H9 (cell line): ENCODE measurements at regions not wholly inside any gene's neighbourhood (a gene's known extent, or its start where the extent isn't known, plus 50 kb on each side); places are given as distances from the start of the nearest gene placed in this dataset.

ENCODE experiments used
- DNase-seq: peaks from one replicate; pipeline ENCODE4 v3.0.0-alpha.2; 2017
- H2AFZ ChIP-seq: one replicate; pipeline ENCODE4 v1.6.1; 2013; ENCODE audit warnings: mild to moderate bottlenecking, low read length, control low read depth, moderate library complexity
- H2AK5ac ChIP-seq: 2 replicates; pipeline ENCODE4 v1.6.1; 2013; ENCODE audit warnings: low read length, control low read depth, mixed read lengths; ENCODE audit not compliant: insufficient read length
- H2BK120ac ChIP-seq: one replicate; pipeline ENCODE4 v1.6.1; 2013; ENCODE audit warnings: low read depth, mild to moderate bottlenecking, low read length, control low read depth, inconsistent platforms; ENCODE audit not compliant: poor library complexity, severe bottlenecking
- H2BK12ac ChIP-seq: 2 replicates; pipeline ENCODE4 v1.6.1; 2013; ENCODE audit warnings: low read length, control low read depth, mixed read lengths, low read depth; ENCODE audit not compliant: insufficient read length
- H2BK15ac ChIP-seq: 2 replicates; pipeline ENCODE4 v1.6.1; 2013; ENCODE audit warnings: low read depth, low read length, control low read depth
- H2BK20ac ChIP-seq: one replicate; pipeline ENCODE4 v1.6.1; 2013; ENCODE audit warnings: low read depth, mild to moderate bottlenecking, low read length, control low read depth, inconsistent platforms; ENCODE audit not compliant: poor library complexity, severe bottlenecking
- H2BK5ac ChIP-seq: 2 replicates; pipeline ENCODE4 v1.6.1; 2013; ENCODE audit warnings: low read length, control low read depth, mixed read lengths; ENCODE audit not compliant: insufficient read length
- H3K14ac ChIP-seq: 2 replicates; pipeline ENCODE4 v1.6.1; 2013; ENCODE audit warnings: low read length, control low read depth; ENCODE audit not compliant: insufficient read depth
- H3K18ac ChIP-seq: 2 replicates; pipeline ENCODE4 v1.6.1; 2013; ENCODE audit warnings: low read depth, mild to moderate bottlenecking, mixed read lengths, low read length, control low read depth; ENCODE audit not compliant: insufficient read length
- H3K23ac ChIP-seq: 2 replicates; pipeline ENCODE4 v1.6.1; 2013; ENCODE audit warnings: low read length, control low read depth, mixed read lengths, low read depth; ENCODE audit not compliant: insufficient read length
- H3K23me2 ChIP-seq: 2 replicates; pipeline ENCODE4 v1.6.1; 2013; ENCODE audit warnings: low read depth, mild to moderate bottlenecking, mixed read lengths, low read length, control low read depth; ENCODE audit not compliant: insufficient read length, poor library complexity, severe bottlenecking
- H3K27ac ChIP-seq: 2 replicates; pipeline ENCODE4 v1.5.1; 2013; ENCODE audit warnings: low read length, control low read depth, mixed read lengths, low read depth; ENCODE audit not compliant: insufficient read length
- H3K27me3 ChIP-seq: 2 replicates; pipeline ENCODE4 v1.6.1; 2013; ENCODE audit warnings: low read length, control low read depth, inconsistent platforms; ENCODE audit not compliant: insufficient read depth
- H3K4ac ChIP-seq: 2 replicates; pipeline ENCODE4 v1.6.1; 2013; ENCODE audit warnings: low read depth, mild to moderate bottlenecking, control low read depth, inconsistent platforms, low read length, moderate library complexity
- H3K4me1 ChIP-seq: 2 replicates; pipeline ENCODE4 v1.6.1; 2013; ENCODE audit warnings: low read length, control low read depth, inconsistent platforms; ENCODE audit not compliant: insufficient read depth
- H3K4me2 ChIP-seq: 2 replicates; pipeline ENCODE4 v1.6.1; 2013; ENCODE audit warnings: low read length, control low read depth, mixed read lengths; ENCODE audit not compliant: insufficient read length, insufficient read depth
- H3K56ac ChIP-seq: 2 replicates; pipeline ENCODE4 v1.6.1; 2013; ENCODE audit warnings: low read depth, mild to moderate bottlenecking, mixed read lengths, low read length, control low read depth; ENCODE audit not compliant: insufficient read length
- H3K79me1 ChIP-seq: 2 replicates; pipeline ENCODE4 v1.6.1; 2013; ENCODE audit warnings: low read depth, mild to moderate bottlenecking, moderate library complexity, low read length, control low read depth, inconsistent platforms; ENCODE audit not compliant: insufficient read depth, poor library complexity, severe bottlenecking
- H3K79me2 ChIP-seq: 2 replicates; pipeline ENCODE4 v1.6.1; 2013; ENCODE audit warnings: low read length, control low read depth, inconsistent platforms; ENCODE audit not compliant: insufficient read depth
- H3K9ac ChIP-seq: 2 replicates; pipeline ENCODE4 v1.6.1; 2013; ENCODE audit warnings: low read length, control low read depth, mixed read lengths; ENCODE audit not compliant: insufficient read length; ENCODE audit errors: extremely low read depth
- H3K9me3 ChIP-seq: one replicate; pipeline ENCODE4 v1.6.1; 2013; ENCODE audit warnings: low read depth, low read length, inconsistent platforms; ENCODE audit not compliant: control insufficient read depth
- H3T11ph ChIP-seq: one replicate; pipeline ENCODE4 v1.6.1; 2013; ENCODE audit warnings: mild to moderate bottlenecking, low read length, control low read depth, inconsistent platforms
- H4K20me1 ChIP-seq: one replicate; pipeline ENCODE4 v1.6.1; 2013; ENCODE audit not compliant: control insufficient read depth, insufficient read length, insufficient read depth
- H4K5ac ChIP-seq: 2 replicates; pipeline ENCODE4 v1.6.1; 2013; ENCODE audit warnings: low read depth, mild to moderate bottlenecking, mixed read lengths, low read length, control low read depth; ENCODE audit not compliant: insufficient read length
- H4K8ac ChIP-seq: replicated peaks from 2 replicates; pipeline ENCODE4 v1.6.1; 2013; ENCODE audit warnings: low read length, control low read depth, mixed read lengths, low read depth; ENCODE audit not compliant: insufficient read length
- H4K91ac ChIP-seq: 2 replicates; pipeline ENCODE4 v1.6.1; 2013; ENCODE audit warnings: low read depth, mild to moderate bottlenecking, moderate library complexity, mixed read lengths, low read length, control low read depth; ENCODE audit not compliant: insufficient read length
- H3K27ac Mint-ChIP-seq, 3 experiments: 2 replicates in 2 of 3; 3 replicates in 1 of 3; pipeline ENCODE4 v1.8.0; 2020 to 2021; ENCODE audit warnings: mixed read lengths in 3 of 3, mild to moderate bottlenecking in 1 of 3, moderate library complexity in 1 of 3
- H3K27me3 Mint-ChIP-seq: 2 replicates; pipeline ENCODE4 v1.8.0; 2021; ENCODE audit warnings: low read depth, mild to moderate bottlenecking, moderate library complexity, mixed read lengths
- H3K36me3 Mint-ChIP-seq, 3 experiments: 2 replicates in 2 of 3; 3 replicates in 1 of 3; pipeline ENCODE4 v1.8.0; 2020 to 2021; ENCODE audit warnings: low read depth in 3 of 3, mixed read lengths in 3 of 3; ENCODE audit not compliant: insufficient read depth in 1 of 3
- H3K4me1 Mint-ChIP-seq, 2 experiments: 2 replicates each; pipeline ENCODE4 v1.8.0; 2020; ENCODE audit warnings: mixed read lengths in 2 of 2
- H3K4me3 Mint-ChIP-seq, 2 experiments: 2 replicates in 1 of 2; 3 replicates in 1 of 2; pipeline ENCODE4 v1.8.0; 2020 to 2021; ENCODE audit warnings: mild to moderate bottlenecking in 2 of 2, mixed read lengths in 2 of 2, moderate library complexity in 1 of 2
- H3K9me3 Mint-ChIP-seq, 2 experiments: 2 replicates in 1 of 2; 3 replicates in 1 of 2; pipeline ENCODE4 v1.8.0; 2020; ENCODE audit warnings: mild to moderate bottlenecking in 2 of 2, mixed read lengths in 2 of 2, moderate library complexity in 1 of 2
- CTCF ChIP-seq: fragments of 200-600 bp; sonication (generic); conservative IDR thresholded peaks from 3 replicates; pipeline ENCODE4 v1.8.0; 2021; ENCODE audit warnings: antibody characterized with exemption, mild to moderate bottlenecking
- WGBS: extraction: QIAGEN DNeasy Blood & Tissue Kit; methylation state at CpG from one replicate; pipeline ENCODE4 v1.1.7; 2013; ENCODE audit warnings: missing lambda C conversion rate, low lambda C conversion rate, mixed read lengths; ENCODE audit not compliant: insufficient read length; ENCODE audit errors: extremely low coverage; 5-methylcytosine and 5-hydroxymethylcytosine counted together

- no peak for DNase-seq
Measured at GRCh38 chr10:125249948-125250347, 89.6 kb upstream of the CTBP2 start.

More at GRCh38 chr10:125249948-125250347, 89.6 kb upstream of the CTBP2 start:
- Histone ChIP-seq H3K27me3 (no peaks in the 10 kb centered on the region), H3K27ac (no peak overlapping the region), H4K91ac (no peak overlapping the region), H3K14ac (no peak overlapping the region), H3T11ph (no peak overlapping the region), H4K20me1 (no peaks in the 10 kb centered on the region), H3K18ac (no peak overlapping the region), H3K4ac (no peak overlapping the region), H3K23ac (no peak overlapping the region), H2AK5ac (no peak overlapping the region), H2BK12ac (no peak overlapping the region), H2BK5ac (no peak overlapping the region), H3K9me3 (no peaks in the 10 kb centered on the region), H4K5ac (no peak overlapping the region), H2BK120ac (no peak overlapping the region), H2BK20ac (no peak overlapping the region), H4K8ac (no peak overlapping the region), H3K79me2 (no peaks in the 10 kb centered on the region), H3K79me1 (no peaks in the 10 kb centered on the region), H2BK15ac (no peak overlapping the region), H3K23me2 (no peaks in the 10 kb centered on the region), H2AFZ (no peak overlapping the region), H3K9ac (no peak overlapping the region), H3K4me1 (no peaks in the 10 kb centered on the region), H3K4me2 (no peak overlapping the region), H3K56ac (no peak overlapping the region)
- TF ChIP-seq CTCF, result no peak
- Mint-ChIP-seq H3K9me3 (peaks cover 13 to 15% of the 10 kb centered on the region in 2 experiments; a peak in 4 of 5 replicates), H3K4me3 (no peak overlapping the region), H3K27ac (no peak overlapping the region; a peak in 1 of 7 replicates), H3K4me1 (no peaks in the 10 kb centered on the region), H3K27me3 (peaks cover 21% of the 10 kb centered on the region), H3K36me3 (peaks cover 0 to 6% (median 4%) of the 10 kb centered on the region in 3 experiments; a peak in 3 of 7 replicates)
- WGBS, result no CpG with 5 or more reads among the region's 6 CpGs
